ENCODE measurements at regions not wholly inside any gene's neighbourhood (a gene's known extent, or its start where the extent isn't known, plus 50 kb on each side); places are given as distances from the start of the nearest gene placed in this dataset.
"Not testable (repeated sequence)": the region's sequence is repeated elsewhere in the genome, so short reads cannot be mapped to it uniquely, and the experiment has no call there.

GRCh38 chr10:36789974-36790373, 335.4 kb upstream of the ANKRD30A start:
- Histone ChIP-seq H3K4me3 (ENCODE audit: low read depth, low read length) (no peak overlapping the region), H3K36me3 (ENCODE audit: control insufficient read depth, insufficient read depth, low read length) (no peaks in the 10 kb centered on the region), H3K9me3 (ENCODE audit: control insufficient read depth, insufficient read depth, low read depth, low read length) (peaks cover 4% of the 10 kb centered on the region; the same call in 1 of the 2 replicates), H3K27me3 (ENCODE audit: control insufficient read depth, insufficient read depth, low read length) (no peaks in the 10 kb centered on the region), H3K9ac (ENCODE audit: low read length) (no peak overlapping the region), H3K27ac (ENCODE audit: low read depth, low read length) (no peak overlapping the region), H3K4me1 (ENCODE audit: control insufficient read depth, insufficient read depth, low read length) (no peaks in the 10 kb centered on the region)

- Histone ChIP-seq H3K9me3 (ENCODE audit: control insufficient read depth, insufficient read depth, low read depth, low read length) (peaks cover 2% of the 10 kb centered on the region; the same call in 1 of the 2 replicates), H3K36me3 (ENCODE audit: control insufficient read depth, insufficient read depth, low read length) (no peaks in the 10 kb centered on the region), H3K9ac (ENCODE audit: low read length) (no peak overlapping the region), H3K27me3 (ENCODE audit: control insufficient read depth, insufficient read depth, low read length) (no peaks in the 10 kb centered on the region), H3K27ac (ENCODE audit: low read depth, low read length) (no peak overlapping the region), H3K4me1 (ENCODE audit: control insufficient read depth, insufficient read depth, low read length) (no peaks in the 10 kb centered on the region), H3K4me3 (ENCODE audit: low read depth, low read length) (no peak overlapping the region)
Measured at GRCh38 chr10:36788152-36788551, 337.2 kb upstream of the ANKRD30A start.

GRCh38 chr10:36783400-36783799, 342.0 kb upstream of the ANKRD30A start:
- Histone ChIP-seq H3K4me1 (ENCODE audit: control insufficient read depth, insufficient read depth, low read length) (no peaks in the 10 kb centered on the region), H3K4me3 (ENCODE audit: low read depth, low read length) (no peak overlapping the region), H3K9ac (ENCODE audit: low read length) (no peak overlapping the region), H3K27me3 (ENCODE audit: control insufficient read depth, insufficient read depth, low read length) (no peaks in the 10 kb centered on the region), H3K36me3 (ENCODE audit: control insufficient read depth, insufficient read depth, low read length) (no peaks in the 10 kb centered on the region), H3K27ac (ENCODE audit: low read depth, low read length) (no peak overlapping the region), H3K9me3 (ENCODE audit: control insufficient read depth, insufficient read depth, low read depth, low read length) (peaks cover 4% of the 10 kb centered on the region; the same call in 1 of the 2 replicates)

GRCh38 chr10:36781570-36781969, 343.8 kb upstream of the ANKRD30A start:
- Histone ChIP-seq H3K9me3 (ENCODE audit: control insufficient read depth, insufficient read depth, low read depth, low read length) (peaks cover 4% of the 10 kb centered on the region; the same call in 1 of the 2 replicates), H3K4me1 (ENCODE audit: control insufficient read depth, insufficient read depth, low read length) (no peaks in the 10 kb centered on the region), H3K36me3 (ENCODE audit: control insufficient read depth, insufficient read depth, low read length) (no peaks in the 10 kb centered on the region), H3K9ac (ENCODE audit: low read length) (no peak overlapping the region), H3K27ac (ENCODE audit: low read depth, low read length) (no peak overlapping the region), H3K4me3 (ENCODE audit: low read depth, low read length) (no peak overlapping the region), H3K27me3 (ENCODE audit: control insufficient read depth, insufficient read depth, low read length) (no peaks in the 10 kb centered on the region)

- Histone ChIP-seq H3K27me3 (ENCODE audit: control insufficient read depth, insufficient read depth, low read length) (no peaks in the 10 kb centered on the region), H3K9ac (ENCODE audit: low read length) (no peak overlapping the region), H3K4me1 (ENCODE audit: control insufficient read depth, insufficient read depth, low read length) (no peaks in the 10 kb centered on the region), H3K27ac (ENCODE audit: low read depth, low read length) (no peak overlapping the region), H3K4me3 (ENCODE audit: low read depth, low read length) (no peak overlapping the region), H3K9me3 (ENCODE audit: control insufficient read depth, insufficient read depth, low read depth, low read length) (peaks cover 4% of the 10 kb centered on the region; the same call in 1 of the 2 replicates), H3K36me3 (ENCODE audit: control insufficient read depth, insufficient read depth, low read length) (no peaks in the 10 kb centered on the region)
Measured at GRCh38 chr10:36780158-36780557, 345.2 kb upstream of the ANKRD30A start.

- Histone ChIP-seq H3K9ac (ENCODE audit: low read length) (no peak overlapping the region), H3K4me3 (ENCODE audit: low read depth, low read length) (no peak overlapping the region), H3K9me3 (ENCODE audit: control insufficient read depth, insufficient read depth, low read depth, low read length) (peaks cover 4% of the 10 kb centered on the region; the same call in 1 of the 2 replicates), H3K4me1 (ENCODE audit: control insufficient read depth, insufficient read depth, low read length) (no peaks in the 10 kb centered on the region), H3K27me3 (ENCODE audit: control insufficient read depth, insufficient read depth, low read length) (no peaks in the 10 kb centered on the region), H3K36me3 (ENCODE audit: control insufficient read depth, insufficient read depth, low read length) (no peaks in the 10 kb centered on the region), H3K27ac (ENCODE audit: low read depth, low read length) (no peak overlapping the region)
Measured at GRCh38 chr10:36779238-36779846, 346.1 kb upstream of the ANKRD30A start.

GRCh38 chr10:36778651-36779050, 346.7 kb upstream of the ANKRD30A start:
- Histone ChIP-seq H3K36me3 (ENCODE audit: control insufficient read depth, insufficient read depth, low read length) (no peaks in the 10 kb centered on the region), H3K4me3 (ENCODE audit: low read depth, low read length) (no peak overlapping the region), H3K27me3 (ENCODE audit: control insufficient read depth, insufficient read depth, low read length) (no peaks in the 10 kb centered on the region), H3K4me1 (ENCODE audit: control insufficient read depth, insufficient read depth, low read length) (no peaks in the 10 kb centered on the region), H3K9ac (ENCODE audit: low read length) (no peak overlapping the region), H3K9me3 (ENCODE audit: control insufficient read depth, insufficient read depth, low read depth, low read length) (peaks cover 4% of the 10 kb centered on the region; the same call in 1 of the 2 replicates), H3K27ac (ENCODE audit: low read depth, low read length) (no peak overlapping the region)

- Histone ChIP-seq H3K9ac (ENCODE audit: low read length) (no peak overlapping the region), H3K27ac (ENCODE audit: low read depth, low read length) (no peak overlapping the region), H3K9me3 (ENCODE audit: control insufficient read depth, insufficient read depth, low read depth, low read length) (no peaks in the 10 kb centered on the region), H3K4me1 (ENCODE audit: control insufficient read depth, insufficient read depth, low read length) (no peaks in the 10 kb centered on the region), H3K27me3 (ENCODE audit: control insufficient read depth, insufficient read depth, low read length) (no peaks in the 10 kb centered on the region), H3K4me3 (ENCODE audit: low read depth, low read length) (no peak overlapping the region), H3K36me3 (ENCODE audit: control insufficient read depth, insufficient read depth, low read length) (no peaks in the 10 kb centered on the region)
Measured at GRCh38 chr10:36773652-36774051, 351.7 kb upstream of the ANKRD30A start.

GRCh38 chr10:36771725-36772124, 353.7 kb upstream of the ANKRD30A start:
- no peak overlapping the region for H3K27ac ChIP-seq (ENCODE audit: low read depth, low read length)
- no peaks in the 10 kb centered on the region for H3K27me3 ChIP-seq (ENCODE audit: control insufficient read depth, insufficient read depth, low read length)
- no peaks in the 10 kb centered on the region for H3K4me1 ChIP-seq (ENCODE audit: control insufficient read depth, insufficient read depth, low read length)
- no peaks in the 10 kb centered on the region for H3K36me3 ChIP-seq (ENCODE audit: control insufficient read depth, insufficient read depth, low read length)
- H3K4me3 ChIP-seq (ENCODE audit: low read depth, low read length) = no peak overlapping the region
- no peaks in the 10 kb centered on the region for H3K9me3 ChIP-seq (ENCODE audit: control insufficient read depth, insufficient read depth, low read depth, low read length)
- H3K9ac ChIP-seq (ENCODE audit: low read length) = no peak overlapping the region

- not testable (repeated sequence) for H3K9me3 ChIP-seq (ENCODE audit: control insufficient read depth, insufficient read depth, low read depth, low read length); H3K9ac ChIP-seq (ENCODE audit: low read length); H3K4me1 ChIP-seq (ENCODE audit: control insufficient read depth, insufficient read depth, low read length); H3K36me3 ChIP-seq (ENCODE audit: control insufficient read depth, insufficient read depth, low read length); H3K4me3 ChIP-seq (ENCODE audit: low read depth, low read length); H3K27me3 ChIP-seq (ENCODE audit: control insufficient read depth, insufficient read depth, low read length); H3K27ac ChIP-seq (ENCODE audit: low read depth, low read length)
Measured at GRCh38 chr10:36769741-36770140, 355.7 kb upstream of the ANKRD30A start.

GRCh38 chr10:36766940-36767339, 358.5 kb upstream of the ANKRD30A start:
- Histone ChIP-seq H3K4me3 (ENCODE audit: low read depth, low read length) (no peak overlapping the region), H3K9me3 (ENCODE audit: control insufficient read depth, insufficient read depth, low read depth, low read length) (no peaks in the 10 kb centered on the region), H3K9ac (ENCODE audit: low read length) (no peak overlapping the region), H3K4me1 (ENCODE audit: control insufficient read depth, insufficient read depth, low read length) (no peaks in the 10 kb centered on the region), H3K27me3 (ENCODE audit: control insufficient read depth, insufficient read depth, low read length) (no peaks in the 10 kb centered on the region), H3K27ac (ENCODE audit: low read depth, low read length) (no peak overlapping the region), H3K36me3 (ENCODE audit: control insufficient read depth, insufficient read depth, low read length) (no peaks in the 10 kb centered on the region)

Measured in HUES6 (cell line).